Body of pancreas (tissue), 4 donors: ENCODE measurements at regions not wholly inside any gene's neighbourhood (a gene's known extent, or its start where the extent isn't known, plus 50 kb on each side); places are given as distances from the start of the nearest gene placed in this dataset.

Experiments
- ATAC-seq: fragments of 150-250 bp; one replicate; pipeline ENCODE4 v1.9.1; 2016
- DNase-seq, 4 donors: peaks; one replicate each; pipeline ENCODE4 v3.0.0-alpha.2; 2019
- H3K27ac ChIP-seq, 4 donors: fragments of 200-600 bp; sonication (generic); 1 replicate in 3 of 4; 2 replicates in 1 of 4; pipeline versions ENCODE4 v1.5.1 to v1.6.1; 2016 to 2019; ENCODE audit warnings: mild to moderate bottlenecking in 1 of 4, mixed read lengths in 1 of 4, moderate library complexity in 1 of 4
- H3K27me3 ChIP-seq, 2 donors: fragments of 200-600 bp; sonication (generic); one replicate each; pipeline ENCODE4 v1.6.0; 2016; ENCODE audit warnings: mild to moderate bottlenecking in 1 of 2
- H3K36me3 ChIP-seq, 2 donors: fragments of 200-600 bp; sonication (generic); replicated peaks in 1 of 2; 2 replicates each; pipeline ENCODE4 v1.5.1; 2016; ENCODE audit warnings: low read depth in 2 of 2; ENCODE audit not compliant: insufficient read depth in 1 of 2
- H3K4me1 ChIP-seq: fragments of 200-600 bp; sonication (generic); one replicate; pipeline ENCODE4 v1.6.0; 2016
- H3K4me3 ChIP-seq, 2 donors: fragments of 200-600 bp; sonication (generic); 1 replicate in 1 of 2; 2 replicates in 1 of 2; pipeline ENCODE4 v1.5.1; 2016 to 2019
- H3K9me3 ChIP-seq, 3 donors: fragments of 200-600 bp; sonication (generic); 1 replicate in 2 of 3; 2 replicates in 1 of 3; pipeline ENCODE4 v1.5.1; 2016
- CTCF ChIP-seq, 7 experiments: fragments of 450-650 bp in 4 of 7; fragments of 200-600 bp in 3 of 7; sonication (generic) in 3 of 7; IDR thresholded peaks; one replicate each; pipeline ENCODE4 v1.5.1; 2016 to 2019; ENCODE audit warnings: antibody characterized with exemption in 7 of 7
- POLR2A ChIP-seq, 3 donors: fragments of 450-650 bp; IDR thresholded peaks; one replicate each; pipeline ENCODE4 v1.6.1; 2016; ENCODE audit warnings: antibody characterized with exemption in 3 of 3, mild to moderate bottlenecking in 2 of 3
- WGBS, 2 donors: methylation state at CpG; one replicate each; pipeline ENCODE4 v1.1.5; 2017; 5-methylcytosine and 5-hydroxymethylcytosine counted together
- intact Hi-C: fragments of 100-400 bp; cut with DNase I; formaldehyde crosslinking; loops from one replicate; pipeline ENCODE4 v1.15.1; 2023

- WGBS, 2 donors: 71 to 74% methylated on average over 1 of the region's 1 CpG
- TF ChIP-seq POLR2A (IDR thresholded peaks at IDR 0.05) (no peak), CTCF (IDR thresholded peaks at IDR 0.05) (no peak)
Observed at GRCh38 chr16:62539657-62540056, 503.4 kb upstream of the CDH8 start.

GRCh38 chr16:62530426-62530825 is 494.2 kb upstream of the CDH8 start:
- no peaks in the 10 kb centered on the region for H3K4me1 ChIP-seq
- intact Hi-C loops: no loop called here
- TF ChIP-seq CTCF (IDR thresholded peaks at IDR 0.05) (no peak), POLR2A (IDR thresholded peaks at IDR 0.05) (no peak)
- ATAC-seq (no peak), DNase-seq (no peak)
- no peak overlapping the region for H3K4me3 ChIP-seq
- no peaks in the 10 kb centered on the region for H3K36me3 ChIP-seq
- no peaks in the 10 kb centered on the region for H3K9me3 ChIP-seq
- 43 to 49% methylated on average over 3 of the region's 3 CpGs for WGBS, 2 donors
- no peaks in the 10 kb centered on the region for H3K27me3 ChIP-seq
- no peak overlapping the region for H3K27ac ChIP-seq

More at GRCh38 chr16:62539657-62540056, 503.4 kb upstream of the CDH8 start:
- no peak for DNase-seq
- no peak overlapping the region for H3K4me3 ChIP-seq
- no peaks in the 10 kb centered on the region for H3K27me3 ChIP-seq
- no peak for ATAC-seq
- H3K36me3 ChIP-seq: no peaks in the 10 kb centered on the region
- intact Hi-C loops: no loop called here
- no peaks in the 10 kb centered on the region for H3K4me1 ChIP-seq
- H3K9me3 ChIP-seq: no peaks in the 10 kb centered on the region
- H3K27ac ChIP-seq: no peak overlapping the region

GRCh38 chr16:62516001-62516400 is 479.8 kb upstream of the CDH8 start:
- no peak for TF ChIP-seq POLR2A (IDR thresholded peaks at IDR 0.05)
- ATAC-seq: no peak
- H3K27me3 ChIP-seq: no peaks in the 10 kb centered on the region
- H3K4me1 ChIP-seq: no peaks in the 10 kb centered on the region
- no peak overlapping the region for H3K27ac ChIP-seq
- no peaks in the 10 kb centered on the region for H3K36me3 ChIP-seq
- intact Hi-C loops: no loop called here
- DNase-seq: no peak
- WGBS, 2 donors: 8 to 10% methylated on average over 1 of the region's 1 CpG
- no peaks in the 10 kb centered on the region for H3K9me3 ChIP-seq
- H3K4me3 ChIP-seq: no peak overlapping the region

- Histone ChIP-seq H3K27ac (no peak overlapping the region), H3K4me3 (no peak overlapping the region), H3K27me3 (no peaks in the 10 kb centered on the region), H3K9me3 (no peaks in the 10 kb centered on the region), H3K36me3 (no peaks in the 10 kb centered on the region), H3K4me1 (no peaks in the 10 kb centered on the region)
- no peak for DNase-seq
- intact Hi-C loops: no loop called here
- no peak for ATAC-seq
- 62 to 73% methylated on average over 3 of the region's 3 CpGs for WGBS, 2 donors
- TF ChIP-seq CTCF (IDR thresholded peaks at IDR 0.05): no peak
- TF ChIP-seq POLR2A (IDR thresholded peaks at IDR 0.05): no peak
Observed at GRCh38 chr16:62503073-62503472, 466.8 kb upstream of the CDH8 start.

- no peak for ATAC-seq
- whole genome bisulfite sequencing, 2 donors: 71 to 89% methylated on average over 4 to 7 of the region's 7 CpGs
- Histone ChIP-seq H3K4me1 (no peaks in the 10 kb centered on the region), H3K4me3 (no peak overlapping the region), H3K27ac (no peak overlapping the region), H3K27me3 (no peaks in the 10 kb centered on the region), H3K36me3 (no peaks in the 10 kb centered on the region), H3K9me3 (peaks cover 0 to 13% (median 0%) of the 10 kb centered on the region in 3 donors)
- intact Hi-C loops: no loop called here
- no peak for TF ChIP-seq CTCF (IDR thresholded peaks at IDR 0.05)
- TF ChIP-seq POLR2A (IDR thresholded peaks at IDR 0.05): no peak
- DNase-seq: no peak
Observed at GRCh38 chr16:62478903-62479458, 442.7 kb upstream of the CDH8 start.
